HG02870 (cell line): ENCODE measurements at regions not wholly inside any gene's neighbourhood (a gene's known extent, or its start where the extent isn't known, plus 50 kb on each side); places are given as distances from the start of the nearest gene placed in this dataset.

ENCODE experiments used
- ATAC-seq: cut with Tn5 transposase; IDR thresholded peaks from one replicate; pipeline ENCODE4 v1.9.1; 2021; ENCODE audit warnings: mild to moderate bottlenecking, moderate library complexity; ENCODE audit not compliant: unreplicated experiment

DNA sequence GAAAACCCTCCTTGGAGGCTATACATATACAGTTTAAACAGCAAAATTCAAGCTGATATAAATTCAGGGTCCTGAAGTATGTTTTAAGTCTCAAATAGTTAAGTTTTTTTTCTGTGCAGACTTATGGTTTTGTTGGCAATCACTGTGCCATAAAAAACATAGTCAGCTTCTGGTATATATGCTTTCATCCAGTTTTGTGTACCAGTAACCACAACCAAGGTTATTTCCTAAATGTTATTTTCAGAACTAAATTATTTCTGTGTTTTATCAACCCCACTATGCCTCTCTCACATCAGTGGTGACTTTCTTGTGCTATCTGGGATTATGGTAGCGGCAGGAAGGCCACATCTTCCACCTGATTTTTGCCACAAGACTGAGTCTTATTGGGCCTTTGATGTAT lies 107.7 kb upstream of the SMARCA2 start:
- no peak for ATAC-seq

DNA sequence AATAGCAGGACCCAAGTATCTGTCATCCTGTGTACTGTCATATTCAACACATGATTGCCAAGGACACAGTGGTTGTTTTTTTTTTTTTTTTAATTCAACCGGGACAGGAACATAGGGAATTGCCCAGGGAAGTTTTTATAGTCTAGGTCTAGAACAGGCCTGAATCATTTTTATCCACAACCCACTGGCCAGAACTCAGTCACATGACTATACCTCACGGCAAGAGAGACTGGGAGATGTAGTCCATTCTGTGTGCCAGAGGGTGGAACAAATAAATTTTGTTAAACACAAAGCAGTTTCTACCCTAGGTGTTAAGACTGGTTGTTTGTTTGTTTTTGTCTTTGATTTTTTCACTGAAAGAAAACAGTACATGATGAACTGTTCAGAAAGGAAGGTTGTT lies 105.8 kb upstream of the SMARCA2 start:
- no peak for ATAC-seq

DNA sequence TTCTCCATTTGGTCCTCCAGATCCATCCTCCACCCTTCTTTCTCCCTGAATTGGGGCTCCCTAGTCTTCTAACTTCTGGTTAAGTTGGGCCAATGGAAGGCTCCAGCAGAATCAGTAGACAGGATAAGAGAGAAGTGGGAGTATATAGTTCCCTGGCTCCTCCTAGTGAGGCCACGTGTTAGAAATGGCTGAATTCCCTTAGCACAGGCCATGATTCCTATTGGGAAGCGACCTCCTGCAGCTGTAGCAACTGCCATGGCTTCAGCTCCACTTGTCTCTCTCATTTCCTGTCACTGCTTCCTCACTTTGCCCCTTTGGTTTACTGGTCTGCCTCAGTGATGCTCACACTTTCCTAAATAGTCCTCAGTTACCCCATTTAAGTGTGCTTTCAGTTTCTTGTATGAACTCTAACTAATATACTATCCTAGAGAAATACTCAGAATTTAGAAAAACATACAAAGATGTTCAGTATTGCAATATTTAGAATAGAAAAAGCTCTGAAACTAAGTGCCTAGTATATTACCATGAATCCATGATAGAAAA lies 104.8 kb upstream of the SMARCA2 start:
- ATAC-seq, result no peak

DNA sequence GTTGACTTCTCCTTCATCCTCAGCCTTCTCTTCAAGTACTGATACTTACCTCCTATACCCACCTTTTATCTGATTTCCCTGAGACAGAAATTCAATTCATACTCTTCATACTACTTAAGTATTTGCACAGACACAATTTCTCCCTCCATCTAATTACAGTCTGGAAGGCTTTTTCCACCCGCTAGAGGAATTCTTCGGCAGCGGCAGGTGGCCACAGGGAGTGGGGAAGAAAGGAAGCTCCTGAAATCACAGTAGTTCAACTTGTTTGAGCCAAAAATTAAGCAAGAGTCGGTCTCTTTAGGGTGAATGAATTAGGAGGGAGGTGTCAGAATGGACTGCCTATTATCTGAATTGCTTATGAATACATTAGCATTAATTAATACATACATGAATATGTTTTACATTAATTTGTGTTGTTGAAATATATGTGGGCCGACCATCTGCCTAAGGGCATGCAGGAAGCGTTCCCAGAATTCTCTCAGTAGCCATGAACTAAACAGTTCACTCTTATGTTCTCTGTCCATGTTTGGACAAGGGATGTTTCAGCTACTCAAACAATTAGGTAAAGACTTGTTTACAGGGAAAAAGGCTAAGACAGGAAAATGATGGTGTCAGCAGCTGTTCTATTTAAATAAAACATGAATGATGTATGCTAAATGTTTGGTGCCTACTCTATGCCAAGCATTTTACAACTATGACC lies 101.4 kb upstream of the SMARCA2 start:
- no peak for ATAC-seq

DNA sequence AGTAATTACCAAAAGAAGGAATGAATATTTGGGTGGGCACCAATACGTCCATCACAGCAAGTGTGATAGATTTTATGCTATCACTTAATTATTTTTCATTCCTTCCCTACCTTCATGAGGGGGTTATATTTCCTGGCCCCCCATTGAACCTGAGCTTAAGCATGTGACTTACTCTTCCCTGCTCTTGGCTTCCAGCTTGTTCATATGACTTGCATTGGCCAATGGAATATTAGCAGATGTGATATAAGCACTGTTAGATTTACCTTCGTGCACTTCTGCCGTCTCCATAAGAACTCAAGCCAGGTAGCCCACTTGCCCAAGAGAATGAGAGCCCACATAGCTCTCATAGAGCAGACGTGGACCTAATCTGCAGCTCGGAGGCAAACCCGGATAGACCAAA lies 99.1 kb upstream of the SMARCA2 start:
- ATAC-seq, result no peak

DNA sequence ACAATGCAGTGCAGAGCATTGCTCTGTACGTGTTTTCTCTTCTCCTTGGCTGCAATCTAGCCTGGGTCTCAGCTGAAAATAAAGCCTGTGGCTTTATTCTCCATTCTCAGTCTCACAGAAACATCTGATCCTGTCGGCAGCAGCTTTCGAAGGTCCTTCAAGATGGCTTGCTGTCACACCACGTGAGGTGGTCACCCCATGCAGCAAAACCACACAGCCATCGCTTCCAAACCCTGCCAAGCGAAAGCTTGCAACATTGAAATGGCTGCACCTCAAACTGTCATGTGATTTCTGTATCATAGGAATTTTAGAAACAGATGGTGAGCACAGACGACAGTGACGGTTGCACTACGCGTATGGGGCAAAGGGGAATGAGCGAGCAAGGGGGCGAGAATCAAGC lies 98.5 kb upstream of the SMARCA2 start:
- no peak for ATAC-seq

DNA sequence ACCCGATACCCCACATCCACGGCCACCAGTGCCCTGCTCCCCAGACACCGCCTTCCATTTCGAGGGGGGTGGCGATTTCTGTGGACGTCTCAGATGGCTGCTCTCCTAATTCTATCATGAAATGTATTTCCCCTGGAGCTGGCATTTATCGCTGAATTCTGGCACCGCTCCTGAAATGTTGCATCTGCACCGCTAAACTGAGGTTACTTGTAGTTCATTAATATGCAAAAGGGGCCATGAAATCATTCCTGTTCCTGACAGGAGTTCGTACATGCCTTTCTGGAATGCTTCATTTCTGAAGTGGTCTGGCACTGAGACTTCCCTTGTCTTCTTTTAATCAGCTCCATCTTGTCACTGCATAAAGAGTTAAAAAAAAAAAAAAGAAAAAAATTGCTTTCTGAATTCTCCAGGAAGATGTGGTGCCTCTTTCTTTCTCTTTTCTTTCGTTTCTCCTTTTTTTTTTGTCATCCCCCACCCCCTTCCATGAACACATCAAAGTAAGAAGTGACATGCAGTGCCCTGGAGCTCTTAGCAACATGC lies 97.7 kb upstream of the SMARCA2 start:
- ATAC-seq, result no peak

DNA sequence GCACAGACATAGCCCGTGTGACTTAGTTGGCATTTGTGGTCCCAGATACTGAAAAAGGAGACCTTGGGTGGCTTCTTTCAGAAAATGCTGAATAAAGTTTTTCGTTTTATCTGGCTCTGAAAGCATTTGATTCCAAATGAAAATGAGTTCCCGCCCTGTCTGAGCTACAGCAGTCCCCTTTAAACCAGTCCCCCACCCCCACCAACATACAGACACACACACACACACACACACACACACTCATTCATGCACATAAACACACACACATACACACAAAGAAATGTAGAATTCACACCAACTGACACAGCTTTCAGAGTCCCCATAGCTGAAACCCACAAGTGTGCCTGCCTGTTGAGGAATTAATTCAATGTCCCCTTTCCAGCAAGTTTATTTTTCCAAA lies 97.0 kb upstream of the SMARCA2 start:
- no peak for ATAC-seq

DNA sequence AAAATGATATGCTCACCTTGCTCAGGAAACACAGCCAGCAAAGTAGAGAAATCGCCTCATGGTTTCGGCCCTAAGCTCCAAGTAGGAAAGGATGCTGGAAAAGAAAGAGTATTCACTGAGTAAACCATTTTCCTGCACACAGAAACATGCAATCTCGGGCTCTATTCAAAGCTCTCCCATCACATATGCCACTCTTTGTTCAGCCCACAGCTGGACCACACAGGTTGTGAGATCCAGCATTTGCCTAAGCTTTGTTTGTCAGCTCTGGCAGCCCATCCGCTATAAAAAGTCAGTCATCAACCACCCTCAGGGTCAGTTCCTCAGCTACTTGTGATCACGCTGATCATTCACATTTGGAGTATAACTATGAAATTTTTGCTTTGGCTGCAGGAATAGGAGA lies 96.5 kb upstream of the SMARCA2 start:
- ATAC-seq, result no peak

DNA sequence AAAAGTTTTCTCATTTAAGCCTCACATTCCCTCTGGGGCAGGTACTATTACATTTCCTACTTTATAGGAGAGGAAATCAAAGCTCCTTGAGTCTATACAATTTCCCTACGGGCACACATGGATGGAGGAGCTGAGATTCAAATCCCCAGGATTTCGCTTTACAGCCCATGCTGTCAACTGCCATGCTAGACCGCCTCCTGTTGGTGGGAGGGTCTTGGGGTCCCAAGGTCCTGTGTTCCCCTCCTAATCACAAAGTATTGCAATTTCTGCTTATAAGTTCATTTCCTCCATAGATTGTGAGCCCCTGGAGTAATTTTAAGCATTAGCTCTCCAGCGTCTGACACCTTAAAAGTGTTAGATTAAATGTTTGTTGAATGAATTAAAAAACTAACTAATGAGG lies 95.9 kb upstream of the SMARCA2 start:
- no peak for ATAC-seq

DNA sequence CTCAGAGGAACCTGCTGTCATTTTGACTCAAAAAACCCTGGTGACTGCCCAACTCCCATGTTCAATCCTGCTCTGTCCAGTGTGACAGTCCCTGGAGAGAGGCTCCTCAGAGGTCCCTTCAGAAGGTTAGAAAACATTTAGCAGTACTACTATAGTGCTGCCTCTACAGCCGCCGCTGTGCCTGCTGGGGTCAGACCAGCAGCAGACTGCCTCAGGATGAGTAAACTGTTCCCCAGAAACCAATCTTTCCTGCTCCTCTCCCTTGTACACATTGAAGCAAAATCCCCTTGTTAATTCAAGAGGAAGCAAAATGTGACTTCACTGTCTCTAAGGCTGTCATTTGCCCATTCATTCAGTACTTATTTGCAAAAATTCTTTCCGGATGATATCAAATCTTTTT lies 94.8 kb upstream of the SMARCA2 start:
- ATAC-seq, result no peak

DNA sequence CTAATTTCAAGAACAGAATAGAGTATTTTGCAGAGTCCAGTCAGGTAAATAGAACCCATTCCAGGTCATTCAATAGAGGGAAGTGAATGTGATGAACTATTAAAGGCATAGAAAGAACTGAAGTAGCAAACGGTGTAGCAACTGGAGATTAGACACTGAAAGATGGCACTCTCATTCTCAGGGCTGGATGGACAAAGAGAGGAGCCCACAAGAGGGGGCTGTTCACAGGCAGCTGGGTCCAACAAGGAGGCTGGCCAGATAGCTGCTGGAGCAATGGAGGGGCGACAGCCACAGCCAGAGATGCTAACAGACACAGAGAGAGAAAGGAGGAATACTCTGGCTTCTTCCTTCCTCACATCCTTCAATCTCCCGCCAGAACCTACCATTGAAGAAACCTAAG lies 93.1 kb upstream of the SMARCA2 start:
- no peak for ATAC-seq

DNA sequence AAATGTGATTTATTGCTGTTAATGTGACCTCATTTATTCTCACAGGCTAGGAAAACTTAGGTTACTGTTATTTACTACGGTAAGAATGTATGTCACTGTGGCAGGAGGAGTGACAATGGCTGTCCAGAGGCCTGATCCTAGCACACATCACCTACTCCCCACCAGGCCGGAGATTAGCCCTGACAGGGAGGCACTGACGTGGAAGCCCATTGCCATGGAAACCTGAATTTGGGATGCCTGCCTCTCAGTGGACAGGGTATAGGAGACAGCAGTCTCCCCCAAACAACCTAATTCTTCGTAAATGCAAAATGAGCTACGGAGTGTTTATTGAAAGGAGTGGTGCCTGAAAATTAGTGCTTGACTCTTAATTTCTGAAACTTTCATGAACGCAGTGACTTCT lies 87.6 kb upstream of the SMARCA2 start:
- no peak for ATAC-seq

DNA sequence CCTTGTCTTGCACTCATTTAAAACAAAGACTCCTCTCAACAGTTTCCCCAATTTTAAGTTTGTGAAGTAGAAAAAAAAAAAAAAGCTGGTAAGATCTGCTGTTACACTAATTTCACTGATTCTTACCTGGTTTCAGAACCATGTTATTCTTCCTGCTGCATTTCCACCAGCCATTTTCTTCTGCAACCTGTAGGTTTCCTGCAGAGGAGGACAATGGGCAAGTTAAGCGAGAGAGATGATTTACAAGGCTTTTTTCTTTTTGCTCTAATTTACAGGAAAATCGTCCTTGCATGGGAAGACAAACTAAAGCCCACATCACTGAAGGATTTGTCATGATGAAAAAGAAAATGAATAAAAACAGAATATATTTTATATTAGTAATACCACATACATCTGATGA lies 86.0 kb upstream of the SMARCA2 start:
- no peak for ATAC-seq

DNA sequence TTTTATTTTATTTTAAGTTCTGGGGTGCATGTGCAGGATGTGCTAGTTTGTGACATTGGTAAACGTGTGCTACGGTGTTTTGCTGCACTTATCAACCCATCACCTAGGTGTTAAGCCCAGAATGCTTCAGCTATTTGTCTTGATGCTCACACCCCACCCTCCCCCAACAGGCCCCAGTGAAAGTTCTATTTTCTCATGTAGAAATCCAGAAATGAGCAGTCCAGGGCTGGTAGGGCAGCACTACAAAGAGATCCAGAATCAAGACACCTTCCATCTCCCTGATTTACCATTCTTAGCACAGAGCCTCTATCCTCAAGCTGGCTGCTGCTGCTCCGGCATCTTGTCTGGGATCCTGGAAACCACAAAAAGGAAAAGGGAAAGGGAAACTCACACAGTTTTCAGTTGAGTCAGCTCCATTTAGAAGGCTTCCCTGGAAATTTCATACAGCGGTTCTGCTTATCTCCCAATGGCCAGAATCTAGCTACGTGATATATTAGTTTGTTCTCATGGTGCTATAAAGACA lies 85.4 kb upstream of the SMARCA2 start:
- ATAC-seq, result peak; percentile 74

DNA sequence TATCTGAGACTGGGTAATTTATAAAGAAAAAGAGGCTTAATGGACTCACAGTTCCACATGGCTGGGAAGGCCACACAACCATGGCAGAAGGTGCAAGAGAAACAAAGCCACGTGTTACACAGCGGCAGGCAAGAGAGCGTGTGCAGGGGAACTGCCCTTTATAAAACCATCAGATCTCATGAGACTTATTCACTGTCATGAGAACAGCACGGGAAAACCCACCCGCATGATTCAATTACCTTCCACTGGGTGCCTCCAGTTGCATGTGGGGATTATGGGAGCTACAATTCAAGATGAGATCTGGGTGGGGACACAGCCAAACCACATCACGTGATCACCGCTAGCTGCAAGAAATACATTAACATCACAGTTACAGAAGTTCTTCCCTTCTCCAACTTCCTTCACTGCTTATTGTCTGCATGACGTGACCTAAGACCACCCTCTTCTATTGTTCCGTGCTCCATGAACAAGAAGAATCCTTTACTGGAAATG lies 84.9 kb upstream of the SMARCA2 start:
- peak; percentile 49 for ATAC-seq

DNA sequence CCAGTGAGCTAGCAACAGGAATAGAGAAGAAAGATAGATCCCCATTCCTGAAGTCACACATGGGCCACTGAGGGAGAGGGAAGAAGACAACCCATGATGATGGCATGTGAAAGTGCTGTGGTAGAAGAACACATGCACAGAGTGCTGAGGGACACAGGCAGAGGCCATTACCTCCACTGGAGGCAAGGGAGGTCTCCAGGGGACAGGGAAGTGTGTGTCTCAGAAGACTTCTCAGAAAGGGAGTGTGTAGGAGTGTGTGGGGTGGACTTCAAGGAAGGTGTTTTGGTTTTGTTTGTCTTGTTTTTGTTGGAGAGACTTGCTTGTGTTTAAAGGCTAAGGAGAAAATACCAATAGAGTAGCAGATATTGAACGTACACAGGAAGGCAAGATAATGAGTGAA lies 77.0 kb upstream of the SMARCA2 start:
- peak; percentile 27 for ATAC-seq

DNA sequence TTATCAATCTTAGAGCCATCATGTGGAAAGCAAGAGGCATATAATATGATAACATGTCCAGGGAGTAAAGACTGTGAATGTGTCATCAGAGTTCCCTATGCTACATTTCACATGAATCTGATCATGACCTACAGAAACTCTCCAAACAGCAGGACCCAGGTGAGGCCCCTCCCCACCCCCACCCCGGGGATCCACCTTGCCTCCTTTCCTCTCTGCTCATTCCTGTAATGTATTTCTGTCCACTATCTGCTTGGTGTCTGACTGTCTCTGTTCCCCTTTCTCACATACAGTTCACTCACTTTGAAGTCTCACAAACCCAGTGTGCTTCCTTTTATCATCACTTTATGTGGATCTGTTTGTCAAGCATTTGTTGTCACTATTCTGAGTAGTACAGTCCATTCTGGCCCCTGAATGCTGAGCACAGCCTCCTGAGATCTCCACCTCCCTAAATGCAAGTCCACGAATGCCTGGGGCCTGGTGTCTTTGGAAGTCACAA lies 76.4 kb upstream of the SMARCA2 start:
- ATAC-seq, result peak; percentile 77

DNA sequence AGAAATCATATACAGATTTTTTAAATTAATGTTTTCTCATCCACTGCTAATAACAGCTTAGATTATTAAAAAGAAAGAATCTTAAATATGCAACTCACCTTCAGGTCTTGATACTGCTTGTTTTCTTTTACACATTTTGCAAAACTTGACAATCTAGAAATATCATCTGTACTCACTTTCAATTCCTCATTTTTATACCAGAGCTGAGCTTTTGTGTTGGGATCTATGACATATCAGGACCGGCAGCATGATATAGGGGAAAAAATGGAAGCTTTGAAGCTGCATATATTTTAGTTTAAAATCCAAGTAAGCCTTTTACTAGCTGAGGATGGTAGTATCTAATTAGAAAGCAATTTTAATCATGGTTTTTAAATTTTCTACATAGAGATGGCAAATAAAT lies 75.7 kb upstream of the SMARCA2 start:
- ATAC-seq, result no peak

DNA sequence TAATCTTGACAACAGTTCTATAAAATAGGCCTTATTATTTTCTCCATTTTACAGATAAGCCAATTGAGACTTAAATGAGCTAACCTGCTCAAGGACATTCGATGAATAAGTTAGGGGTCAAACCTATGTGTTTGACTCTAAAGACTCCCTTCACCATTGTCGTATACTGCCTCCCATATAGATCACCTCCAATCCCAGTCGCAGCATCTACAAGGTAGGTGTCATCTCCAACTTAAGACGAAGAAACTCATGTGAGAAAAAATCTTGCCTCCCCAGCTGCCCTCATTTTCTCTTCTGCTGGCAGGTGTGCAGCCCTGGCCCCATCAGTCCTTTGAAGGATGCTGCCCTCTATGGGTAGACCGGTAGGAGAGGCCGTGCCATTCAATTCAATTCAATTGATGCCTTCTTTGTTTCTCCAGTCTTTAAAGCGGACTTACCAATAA lies 75.2 kb upstream of the SMARCA2 start:
- ATAC-seq, result peak; percentile 70

DNA sequence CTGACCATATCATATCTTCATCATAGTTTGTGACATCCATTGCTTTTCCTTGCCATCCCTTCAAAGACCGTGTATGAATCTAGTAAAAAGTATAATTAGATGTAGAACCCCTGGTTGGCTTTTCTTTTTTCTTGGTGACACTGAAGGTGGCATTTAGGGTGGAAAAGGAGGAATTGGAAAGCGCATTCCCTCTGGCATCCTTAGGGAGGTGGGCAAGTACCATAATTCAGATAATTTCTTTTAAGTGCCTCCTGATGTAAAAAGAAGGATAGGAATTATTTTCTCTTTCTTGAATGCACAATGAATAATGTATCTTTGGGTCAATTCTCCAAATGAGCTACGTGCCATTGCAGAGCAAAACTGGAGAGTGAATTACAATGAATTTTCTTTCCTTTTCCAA lies 73.2 kb upstream of the SMARCA2 start:
- no peak for ATAC-seq
